GM13977 (cell line): ENCODE measurements at regions not wholly inside any gene's neighbourhood (a gene's known extent, or its start where the extent isn't known, plus 50 kb on each side); places are given as distances from the start of the nearest gene placed in this dataset.

ENCODE experiments used
- DNase-seq: peaks from one replicate; pipeline ENCODE4 v3.0.0; 2012; ENCODE audit warnings: low spot score
- in situ Hi-C: fragments of 300-500 bp; cut with MboI; formaldehyde crosslinking; loops from one replicate; pipeline ENCODE4 v1.12.0; 2022; ENCODE audit warnings: low sequenced_read_pairs, low pct_unique_long_range_greater_than_20kb, mixed read lengths, inconsistent platforms; ENCODE audit not compliant: unreplicated experiment
- TF ChIP-seq, protein P1 (sequence below): IDR thresholded peaks from 2 replicates; pipeline ENCODE4 v1.5.1; 2012; ENCODE audit warnings: mild to moderate bottlenecking, control low read depth; ENCODE audit not compliant: insufficient read depth; ENCODE audit errors: extremely low read depth, missing control alignments

DNA sequence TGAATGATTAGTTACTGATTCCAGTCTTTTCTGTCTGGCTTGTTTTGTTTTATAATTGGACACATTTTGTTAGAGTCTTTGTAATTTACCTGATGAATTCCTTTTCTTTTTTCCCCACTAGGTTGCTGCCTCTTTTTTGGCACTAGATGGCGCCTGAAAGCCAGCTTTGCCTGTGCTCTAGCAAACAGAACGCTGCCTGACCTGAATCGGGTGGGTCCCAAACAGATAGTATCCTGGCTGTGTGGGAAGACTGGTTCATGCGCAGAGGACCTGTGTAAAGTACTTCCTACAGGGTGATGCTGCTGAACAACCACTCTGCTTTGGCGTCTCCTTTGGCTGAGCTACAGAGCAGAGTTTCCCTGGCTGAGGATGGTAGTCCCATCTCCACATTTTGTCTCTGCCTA is 288.2 kb downstream of the IKZF2 start:
- TF ChIP-seq, protein P1, sequence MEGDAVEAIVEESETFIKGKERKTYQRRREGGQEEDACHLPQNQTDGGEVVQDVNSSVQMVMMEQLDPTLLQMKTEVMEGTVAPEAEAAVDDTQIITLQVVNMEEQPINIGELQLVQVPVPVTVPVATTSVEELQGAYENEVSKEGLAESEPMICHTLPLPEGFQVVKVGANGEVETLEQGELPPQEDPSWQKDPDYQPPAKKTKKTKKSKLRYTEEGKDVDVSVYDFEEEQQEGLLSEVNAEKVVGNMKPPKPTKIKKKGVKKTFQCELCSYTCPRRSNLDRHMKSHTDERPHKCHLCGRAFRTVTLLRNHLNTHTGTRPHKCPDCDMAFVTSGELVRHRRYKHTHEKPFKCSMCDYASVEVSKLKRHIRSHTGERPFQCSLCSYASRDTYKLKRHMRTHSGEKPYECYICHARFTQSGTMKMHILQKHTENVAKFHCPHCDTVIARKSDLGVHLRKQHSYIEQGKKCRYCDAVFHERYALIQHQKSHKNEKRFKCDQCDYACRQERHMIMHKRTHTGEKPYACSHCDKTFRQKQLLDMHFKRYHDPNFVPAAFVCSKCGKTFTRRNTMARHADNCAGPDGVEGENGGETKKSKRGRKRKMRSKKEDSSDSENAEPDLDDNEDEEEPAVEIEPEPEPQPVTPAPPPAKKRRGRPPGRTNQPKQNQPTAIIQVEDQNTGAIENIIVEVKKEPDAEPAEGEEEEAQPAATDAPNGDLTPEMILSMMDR: peak; percentile 53
- in situ Hi-C loops: no loop called here
- no peak for DNase-seq

DNA sequence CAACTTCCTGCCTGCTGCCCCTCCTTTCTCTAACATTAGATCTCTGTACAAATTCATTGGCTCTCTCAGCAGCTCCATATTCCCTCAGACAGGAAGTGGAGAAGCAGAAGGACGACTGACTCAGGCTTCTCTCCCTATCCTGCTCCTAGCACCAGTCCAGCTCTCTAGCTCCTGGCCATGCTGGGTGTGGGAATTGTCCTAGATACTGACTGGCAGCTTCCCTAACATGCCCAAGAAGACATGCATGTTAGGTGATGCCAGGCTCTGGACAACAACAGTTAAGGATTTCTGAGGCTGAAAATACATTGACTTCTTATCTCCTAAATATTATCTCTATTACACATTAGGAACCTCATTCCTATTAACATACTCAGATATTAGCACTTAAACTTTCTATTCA is 292.9 kb downstream of the IKZF2 start:
- no peak for DNase-seq
- TF ChIP-seq, protein P1: no peak
- in situ Hi-C loops: no loop called here

GRCh38 chr2:212854771-212855170 is 296.6 kb downstream of the IKZF2 start:
- in situ Hi-C loops: no loop called here
- TF ChIP-seq, protein P1: no peak

DNA sequence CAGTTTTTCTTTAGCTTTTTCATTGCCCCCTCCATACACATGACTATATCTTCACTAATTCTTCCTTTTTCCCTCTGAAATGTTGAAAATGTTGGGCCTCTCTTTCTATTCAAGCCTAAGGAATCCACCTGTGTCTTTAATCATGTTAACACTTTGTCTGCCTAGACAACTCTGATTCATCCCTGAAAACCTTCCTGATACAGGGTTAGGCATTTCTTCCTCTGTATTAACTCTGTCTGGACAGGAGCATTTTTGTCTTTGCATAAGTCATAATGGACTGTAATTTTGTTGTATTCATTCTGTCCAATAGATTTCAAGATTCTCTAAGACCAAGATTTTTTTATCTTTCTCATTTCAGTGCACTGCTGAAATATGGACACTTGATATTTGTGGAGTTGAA is 297.3 kb downstream of the IKZF2 start:
- no peak for DNase-seq
- in situ Hi-C loops: no loop called here
- TF ChIP-seq, protein P1: no peak

More at GRCh38 chr2:212854771-212855170, 296.6 kb downstream of the IKZF2 start:
- no peak for DNase-seq

- in situ Hi-C loops: no loop called here
- no peak for DNase-seq
- TF ChIP-seq, protein P1: no peak
Measured at GRCh38 chr2:212845941-212846340, 305.5 kb downstream of the IKZF2 start.

DNA sequence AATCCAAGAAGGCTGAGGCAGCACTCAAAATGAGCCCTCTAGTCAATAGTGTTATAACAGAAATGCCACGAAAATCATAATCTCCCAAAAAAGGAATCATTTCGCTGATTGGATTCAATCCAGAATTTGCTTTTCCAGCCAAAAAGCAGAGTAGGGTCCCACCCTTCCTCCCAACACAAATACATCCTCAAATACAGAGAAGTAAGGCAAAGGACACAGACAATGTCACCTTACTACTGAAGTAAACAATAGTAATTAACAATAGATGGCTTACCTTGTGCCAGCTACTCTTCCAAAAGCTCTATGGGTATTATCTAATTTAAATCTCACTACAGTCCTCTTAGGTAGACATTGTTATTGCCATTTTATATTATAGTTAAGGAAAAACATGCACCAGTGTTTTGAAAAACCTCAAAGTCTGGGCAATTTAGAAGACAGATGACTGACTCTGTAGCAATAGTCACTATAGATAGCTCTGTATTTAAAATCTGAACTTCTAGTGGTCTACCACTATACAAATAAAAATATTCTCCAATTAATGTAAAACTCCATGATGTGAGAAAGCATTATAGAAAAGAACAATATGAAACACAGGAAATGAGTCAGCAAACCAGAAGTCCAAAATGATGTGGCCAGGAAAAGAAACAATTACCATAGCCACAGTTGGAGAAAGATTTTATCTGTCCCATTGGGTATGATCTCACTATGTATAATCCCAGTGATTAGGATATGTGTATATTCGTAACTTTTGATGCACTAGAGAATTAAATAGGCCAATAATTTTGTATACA is 305.0 kb upstream of the ERBB4 start:
- TF ChIP-seq, protein P1: no peak
- in situ Hi-C loops: no loop called here
- DNase-seq: no peak
